Neural progenitor cell (in vitro differentiated cells): ENCODE measurements at regions not wholly inside any gene's neighbourhood (a gene's known extent, or its start where the extent isn't known, plus 50 kb on each side); places are given as distances from the start of the nearest gene placed in this dataset.

Experiments
- DNase-seq: peaks from one replicate; pipeline ENCODE4 v3.0.0-alpha.2; 2016; ENCODE audit warnings: low spot score
- H2AFZ ChIP-seq: fragments of 200-600 bp; sonication (generic); replicated peaks from 2 replicates; pipeline ENCODE4 v1.6.1; 2016; ENCODE audit warnings: antibody characterized with exemption
- H3F3A ChIP-seq: fragments of 200-600 bp; sonication (generic); 2 replicates; pipeline ENCODE4 v1.6.1; 2016; ENCODE audit warnings: antibody characterized with exemption, low read depth
- H3K27ac ChIP-seq: fragments of 200-600 bp; sonication (generic); 2 replicates; pipeline ENCODE4 v1.5.1; 2016; ENCODE audit warnings: mild to moderate bottlenecking
- H3K27me3 ChIP-seq: fragments of 200-600 bp; sonication (generic); 2 replicates; pipeline ENCODE4 v1.6.1; 2016; ENCODE audit warnings: mild to moderate bottlenecking, moderate library complexity
- H3K36me3 ChIP-seq: fragments of 200-600 bp; sonication (generic); 2 replicates; pipeline ENCODE4 v1.5.1; 2016
- H3K4me1 ChIP-seq: fragments of 200-600 bp; sonication (generic); 2 replicates; pipeline ENCODE4 v1.6.1; 2016; ENCODE audit warnings: mixed run types
- H3K4me2 ChIP-seq: fragments of 200-600 bp; sonication (generic); 2 replicates; pipeline ENCODE4 v1.6.1; 2016
- H3K4me3 ChIP-seq: fragments of 200-600 bp; sonication (generic); 2 replicates; pipeline ENCODE4 v1.5.1; 2016
- H3K79me2 ChIP-seq: fragments of 200-600 bp; sonication (generic); 2 replicates; pipeline ENCODE4 v1.6.1; 2016; ENCODE audit warnings: low read depth
- H3K9ac ChIP-seq: fragments of 200-600 bp; sonication (generic); 2 replicates; pipeline ENCODE4 v1.6.1; 2016
- H3K9me3 ChIP-seq: fragments of 200-600 bp; sonication (generic); 2 replicates; pipeline ENCODE4 v1.5.1; 2016; ENCODE audit warnings: low read depth
- H4K20me1 ChIP-seq: fragments of 200-600 bp; sonication (generic); 2 replicates; pipeline ENCODE4 v1.6.1; 2016; ENCODE audit warnings: low read depth
- H3K27ac Mint-ChIP-seq: 3 replicates; pipeline ENCODE4 v1.8.0; 2021; ENCODE audit warnings: mixed read lengths
- H3K27me3 Mint-ChIP-seq: 2 replicates; pipeline ENCODE4 v1.8.0; 2022; ENCODE audit warnings: low read depth, mild to moderate bottlenecking, inconsistent platforms, moderate library complexity, mixed read lengths; ENCODE audit not compliant: insufficient read depth
- H3K36me3 Mint-ChIP-seq: 3 replicates; pipeline ENCODE4 v1.8.0; 2021; ENCODE audit warnings: mixed read lengths
- H3K4me1 Mint-ChIP-seq: 3 replicates; pipeline ENCODE4 v1.8.0; 2021; ENCODE audit warnings: mixed read lengths
- H3K4me3 Mint-ChIP-seq: 3 replicates; pipeline ENCODE4 v1.8.0; 2021; ENCODE audit warnings: mild to moderate bottlenecking, moderate library complexity, mixed read lengths
- H3K9me3 Mint-ChIP-seq: 3 replicates; pipeline ENCODE4 v1.8.0; 2020; ENCODE audit warnings: mixed read lengths
- EZH2 ChIP-seq: fragments of 200-600 bp; sonication (generic); IDR thresholded peaks from 2 replicates; pipeline ENCODE4 v1.6.1; 2017; ENCODE audit warnings: antibody characterized with exemption, mild to moderate bottlenecking, moderate library complexity
- EZH2phosphoT487 ChIP-seq: fragments of 200-600 bp; sonication (generic); IDR thresholded peaks from 2 replicates; pipeline ENCODE4 v1.6.1; 2017; ENCODE audit warnings: antibody characterized with exemption
- TF ChIP-seq, protein P1 (sequence below): fragments of 200-600 bp; sonication (generic); IDR thresholded peaks from 2 replicates; pipeline ENCODE4 v1.5.1; 2017; ENCODE audit warnings: antibody characterized with exemption, mild to moderate bottlenecking

DNA sequence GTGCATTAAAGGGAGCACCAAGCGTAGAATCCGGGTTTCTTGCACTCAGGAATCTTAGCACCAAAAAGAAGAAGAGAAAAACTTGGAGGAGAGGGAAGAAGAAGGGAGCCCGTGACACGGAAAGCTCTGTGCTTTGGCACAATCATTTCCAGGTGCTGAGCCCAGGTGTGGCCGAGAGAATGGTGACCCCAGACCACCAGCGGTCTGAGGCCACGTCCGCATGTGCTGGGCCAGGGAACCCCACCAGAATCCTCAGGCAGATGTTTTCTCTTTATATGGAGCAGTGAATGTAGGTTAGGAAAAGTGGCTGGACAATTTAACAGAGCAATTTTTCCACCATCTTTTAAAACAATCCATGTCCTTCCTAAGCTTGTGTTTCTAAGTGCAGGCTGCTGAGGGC, 520.9 kb downstream of the EPHA4 start:
- Mint-ChIP-seq H3K36me3 (no peaks in the 10 kb centered on the region), H3K27ac (no peak overlapping the region), H3K4me3 (no peak overlapping the region), H3K27me3 (no peaks in the 10 kb centered on the region), H3K9me3 (peaks cover under 1% of the 10 kb centered on the region), H3K4me1 (no peaks in the 10 kb centered on the region)
- H3K9ac ChIP-seq: no peak overlapping the region
- H2AFZ ChIP-seq: no peak overlapping the region
- no peaks in the 10 kb centered on the region for H3K79me2 ChIP-seq
- TF ChIP-seq EZH2phosphoT487 (no peak), EZH2 (no peak)
- TF ChIP-seq, protein P1, sequence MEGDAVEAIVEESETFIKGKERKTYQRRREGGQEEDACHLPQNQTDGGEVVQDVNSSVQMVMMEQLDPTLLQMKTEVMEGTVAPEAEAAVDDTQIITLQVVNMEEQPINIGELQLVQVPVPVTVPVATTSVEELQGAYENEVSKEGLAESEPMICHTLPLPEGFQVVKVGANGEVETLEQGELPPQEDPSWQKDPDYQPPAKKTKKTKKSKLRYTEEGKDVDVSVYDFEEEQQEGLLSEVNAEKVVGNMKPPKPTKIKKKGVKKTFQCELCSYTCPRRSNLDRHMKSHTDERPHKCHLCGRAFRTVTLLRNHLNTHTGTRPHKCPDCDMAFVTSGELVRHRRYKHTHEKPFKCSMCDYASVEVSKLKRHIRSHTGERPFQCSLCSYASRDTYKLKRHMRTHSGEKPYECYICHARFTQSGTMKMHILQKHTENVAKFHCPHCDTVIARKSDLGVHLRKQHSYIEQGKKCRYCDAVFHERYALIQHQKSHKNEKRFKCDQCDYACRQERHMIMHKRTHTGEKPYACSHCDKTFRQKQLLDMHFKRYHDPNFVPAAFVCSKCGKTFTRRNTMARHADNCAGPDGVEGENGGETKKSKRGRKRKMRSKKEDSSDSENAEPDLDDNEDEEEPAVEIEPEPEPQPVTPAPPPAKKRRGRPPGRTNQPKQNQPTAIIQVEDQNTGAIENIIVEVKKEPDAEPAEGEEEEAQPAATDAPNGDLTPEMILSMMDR: no peak
- no peak for DNase-seq
- H4K20me1 ChIP-seq: no peaks in the 10 kb centered on the region
- no peaks in the 10 kb centered on the region for H3K4me1 ChIP-seq
- no peaks in the 10 kb centered on the region for H3K27me3 ChIP-seq
- no peaks in the 10 kb centered on the region for H3K9me3 ChIP-seq
- no peaks in the 10 kb centered on the region for H3F3A ChIP-seq
- no peaks in the 10 kb centered on the region for H3K36me3 ChIP-seq
- no peak overlapping the region for H3K4me2 ChIP-seq
- H3K27ac ChIP-seq: no peak overlapping the region
- no peak overlapping the region for H3K4me3 ChIP-seq

DNA sequence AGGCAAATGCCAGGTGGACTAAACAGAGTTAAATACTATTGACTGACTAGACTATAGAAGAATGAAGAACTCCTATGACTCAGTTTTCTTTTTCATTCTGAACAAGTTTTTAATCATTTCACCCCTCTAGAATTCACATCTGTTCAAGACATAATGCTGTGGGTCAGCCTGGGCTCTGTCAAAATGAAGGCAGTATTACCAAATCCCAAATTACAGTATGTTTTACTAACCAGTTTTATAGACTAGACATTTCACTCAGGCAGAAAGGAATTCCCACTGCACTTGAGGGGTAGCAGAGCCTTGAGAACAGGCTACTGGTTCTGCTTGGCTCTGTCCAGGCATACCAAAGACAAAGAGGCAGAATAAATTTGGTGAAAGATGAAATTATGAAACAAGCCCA, 511.7 kb downstream of the EPHA4 start:
- H3K9ac ChIP-seq: no peak overlapping the region
- H3K4me3 Mint-ChIP-seq: no peak overlapping the region
- H2AFZ ChIP-seq: no peak overlapping the region
- no peaks in the 10 kb centered on the region for H3F3A ChIP-seq
- H3K36me3 Mint-ChIP-seq: no peaks in the 10 kb centered on the region
- peaks cover 3% of the 10 kb centered on the region for H3K36me3 ChIP-seq
- H3K4me1 ChIP-seq: no peaks in the 10 kb centered on the region
- no peaks in the 10 kb centered on the region for H3K79me2 ChIP-seq
- TF ChIP-seq, protein P1: no peak
- no peak for TF ChIP-seq EZH2phosphoT487
- TF ChIP-seq EZH2: no peak
- H3K9me3 Mint-ChIP-seq: peaks cover 13% of the 10 kb centered on the region
- no peak overlapping the region for H3K27ac ChIP-seq
- DNase-seq: no peak
- H3K27me3 ChIP-seq: no peaks in the 10 kb centered on the region
- H3K4me2 ChIP-seq: no peak overlapping the region
- H3K4me1 Mint-ChIP-seq: no peaks in the 10 kb centered on the region
- H3K9me3 ChIP-seq: no peaks in the 10 kb centered on the region
- H3K27ac Mint-ChIP-seq: no peak overlapping the region
- peaks cover 2% of the 10 kb centered on the region for H3K27me3 Mint-ChIP-seq
- no peaks in the 10 kb centered on the region for H4K20me1 ChIP-seq
- no peak overlapping the region for H3K4me3 ChIP-seq

DNA sequence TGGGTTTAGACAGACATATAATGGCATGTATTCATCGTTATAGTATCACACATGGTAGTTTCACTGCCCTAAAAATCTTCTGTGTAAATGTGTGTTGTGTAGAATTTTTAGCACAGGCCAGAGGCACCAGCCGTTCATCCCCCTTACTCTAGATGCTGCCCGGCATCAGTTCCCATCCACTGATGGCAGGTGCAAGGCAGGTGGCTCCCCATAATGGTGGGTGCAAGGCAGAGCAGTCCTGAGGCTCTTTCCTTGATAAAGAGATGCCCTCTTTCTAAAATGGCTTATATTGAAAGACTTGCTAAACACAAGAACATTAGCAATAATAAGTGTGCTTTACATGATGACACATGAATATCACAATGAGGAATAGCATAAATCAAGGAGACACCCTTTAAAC, 508.5 kb downstream of the EPHA4 start:
- Histone ChIP-seq H3K4me2 (no peak overlapping the region), H3K36me3 (no peaks in the 10 kb centered on the region), H3K79me2 (no peaks in the 10 kb centered on the region), H3K9ac (no peak overlapping the region), H3K4me1 (no peaks in the 10 kb centered on the region), H2AFZ (no peak overlapping the region), H4K20me1 (no peaks in the 10 kb centered on the region), H3K27me3 (no peaks in the 10 kb centered on the region), H3K4me3 (no peak overlapping the region), H3K9me3 (no peaks in the 10 kb centered on the region), H3F3A (no peaks in the 10 kb centered on the region), H3K27ac (no peak overlapping the region)
- Mint-ChIP-seq H3K27me3 (peaks cover 2% of the 10 kb centered on the region), H3K36me3 (no peaks in the 10 kb centered on the region), H3K27ac (no peak overlapping the region), H3K4me3 (no peak overlapping the region), H3K9me3 (peaks cover 5% of the 10 kb centered on the region), H3K4me1 (no peaks in the 10 kb centered on the region)
- DNase-seq: no peak
- TF ChIP-seq EZH2 (no peak), EZH2phosphoT487 (no peak)
- TF ChIP-seq, protein P1: no peak
